ENCODE measurements at regions not wholly inside any gene's neighbourhood (a gene's known extent, or its start where the extent isn't known, plus 50 kb on each side); places are given as distances from the start of the nearest gene placed in this dataset.
A peak's percentile ranks its signal among the peaks of the same experiment; 100 is the strongest.

DNA sequence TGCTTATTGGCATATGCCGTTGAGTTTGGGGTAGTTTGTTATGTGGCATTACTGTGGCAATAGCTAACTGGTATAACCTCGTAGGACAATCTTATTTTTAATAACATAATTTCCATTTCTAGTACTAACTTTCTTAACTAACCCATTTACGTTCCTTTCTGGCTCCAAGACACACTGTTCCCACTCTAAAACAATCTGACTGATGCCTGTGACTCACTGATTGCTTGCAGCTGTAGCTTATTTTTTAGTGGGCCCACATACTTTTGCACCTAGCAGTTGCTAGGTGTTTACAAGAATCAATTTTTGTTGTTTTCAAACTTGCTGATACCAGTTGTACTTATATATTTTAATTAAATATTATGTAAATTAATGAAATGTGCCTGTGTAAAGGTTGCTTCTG, 52.2 kb downstream of the FAT3 start:
- no peak for DNase-seq

DNA sequence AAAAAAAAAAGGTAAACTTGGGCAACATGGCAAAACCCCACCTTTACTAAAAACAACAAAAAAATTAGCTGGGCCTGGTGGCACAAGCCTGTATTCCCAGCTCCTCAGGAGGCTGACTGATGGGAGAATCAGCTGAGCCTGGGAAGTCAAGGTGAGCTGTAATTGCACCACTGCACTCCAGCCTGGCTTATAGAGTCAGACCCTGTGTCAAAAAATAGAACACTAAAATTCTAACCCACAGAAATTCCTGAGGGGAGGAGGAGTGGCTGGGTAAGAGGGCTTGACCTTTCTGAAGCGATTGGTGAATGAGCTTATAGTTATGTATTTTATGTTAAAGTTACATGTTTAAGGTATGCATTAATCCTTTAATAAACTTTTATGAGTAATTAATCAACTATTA, 53.3 kb downstream of the FAT3 start:
- no peak for DNase-seq

DNA sequence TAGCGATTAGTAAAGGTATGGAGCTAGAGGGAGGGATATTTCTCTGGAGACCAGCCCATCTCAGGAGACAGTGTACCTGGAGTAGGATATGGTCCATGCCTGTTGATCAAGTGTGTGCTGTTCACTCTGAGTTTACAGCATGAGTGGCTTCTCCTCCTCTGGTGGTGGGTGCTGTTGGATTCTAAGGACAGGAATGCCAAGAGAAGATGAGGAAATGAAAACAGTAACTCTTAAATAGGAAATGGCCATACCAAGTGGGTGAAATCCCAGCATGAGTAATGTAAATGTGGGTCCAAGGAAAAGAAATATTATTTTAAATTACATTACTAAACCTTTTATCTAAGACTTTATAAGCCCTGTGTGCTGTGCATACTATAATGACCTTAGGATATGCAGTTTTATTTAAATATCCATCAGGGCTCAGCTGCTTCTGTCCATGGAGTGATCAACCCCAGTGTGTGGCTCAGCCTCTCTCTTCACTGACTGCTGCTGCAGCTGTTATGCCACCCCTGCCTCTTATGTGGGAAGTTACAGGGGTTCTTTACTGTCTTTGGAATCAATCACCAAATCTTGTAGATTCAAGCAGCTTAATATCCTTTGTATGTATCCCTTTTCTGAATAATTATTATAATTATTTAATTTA, 54.3 kb downstream of the FAT3 start:
- DNase-seq = no peak

DNA sequence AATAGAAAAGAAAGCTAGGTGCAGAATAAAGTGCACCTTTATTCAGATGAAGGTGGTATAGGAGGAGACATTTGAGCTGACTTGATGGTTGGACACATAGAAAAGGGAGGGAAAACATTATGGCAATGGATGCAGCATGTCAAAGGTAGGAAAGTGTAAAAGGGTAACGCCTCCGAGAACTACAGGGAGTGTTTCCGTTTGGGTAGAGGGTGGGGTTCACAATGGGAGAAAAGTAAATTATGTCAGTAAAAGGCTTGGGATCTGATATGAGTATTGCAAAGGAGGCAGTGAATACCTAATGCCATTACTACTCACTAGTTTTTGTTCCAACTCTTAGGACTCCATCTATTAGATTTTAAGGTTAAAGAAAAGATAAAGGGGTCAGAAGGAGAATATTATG, 59.5 kb downstream of the FAT3 start:
- DNase-seq = no peak

DNA sequence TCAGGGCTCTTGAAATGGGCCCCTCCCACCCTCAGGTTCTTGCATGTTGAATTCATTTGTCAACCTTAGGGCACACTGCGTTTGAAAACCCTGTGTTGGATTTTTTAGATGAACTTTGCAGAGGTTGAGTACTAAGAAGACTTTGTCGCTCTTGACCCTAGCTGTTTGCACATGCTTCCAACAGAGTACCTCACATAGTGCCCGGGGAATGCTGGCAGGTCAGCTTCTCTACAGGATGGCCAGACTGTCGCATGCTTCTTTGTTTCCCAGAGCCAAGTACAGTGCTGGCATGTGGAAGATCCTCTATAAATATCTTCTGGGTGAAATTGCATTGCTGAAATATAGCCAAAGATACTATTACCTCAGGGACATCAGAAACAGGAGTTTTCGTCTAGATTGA, 59.9 kb downstream of the FAT3 start:
- no peak for DNase-seq

DNA sequence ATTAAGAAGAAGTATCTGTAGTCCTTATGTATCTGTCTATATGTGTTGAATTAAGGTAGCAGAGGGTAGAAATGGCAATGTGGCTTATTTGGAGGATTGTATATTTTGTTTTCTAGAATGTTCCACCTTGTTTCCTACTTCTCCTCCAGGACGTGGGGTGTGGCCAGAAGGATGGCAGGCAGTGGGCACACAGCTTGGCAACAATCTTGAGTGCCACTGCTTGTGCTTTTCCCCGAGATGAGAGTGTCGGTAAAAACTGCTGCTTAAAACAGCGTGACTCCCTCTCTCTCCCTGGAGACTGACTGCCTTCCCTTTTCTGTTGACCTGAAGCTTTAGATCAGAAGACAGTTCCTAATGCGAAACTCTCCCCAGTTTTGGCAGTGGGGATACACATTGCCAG, 61.2 kb downstream of the FAT3 start:
- no peak for DNase-seq

DNA sequence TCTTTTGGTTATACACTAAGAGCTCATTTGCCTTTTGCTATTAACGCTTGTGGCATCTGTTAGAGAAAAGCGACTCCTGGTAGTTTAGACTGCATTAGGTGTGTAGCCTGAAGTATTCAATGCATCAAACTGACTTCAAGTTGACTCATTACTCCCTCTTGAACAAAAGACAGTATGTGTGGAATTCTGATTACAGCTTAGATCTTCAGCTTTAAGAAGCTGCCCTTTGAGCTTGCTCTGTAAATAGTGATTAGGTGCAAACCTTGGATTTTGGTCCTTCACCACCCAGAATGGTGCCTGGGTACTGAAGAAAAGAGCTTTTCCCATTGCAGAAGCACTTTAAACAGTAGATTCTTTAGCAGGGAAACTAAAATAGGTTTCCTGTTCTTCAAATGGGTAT, 62.1 kb downstream of the FAT3 start:
- DNase-seq = peak; percentile 47

DNA sequence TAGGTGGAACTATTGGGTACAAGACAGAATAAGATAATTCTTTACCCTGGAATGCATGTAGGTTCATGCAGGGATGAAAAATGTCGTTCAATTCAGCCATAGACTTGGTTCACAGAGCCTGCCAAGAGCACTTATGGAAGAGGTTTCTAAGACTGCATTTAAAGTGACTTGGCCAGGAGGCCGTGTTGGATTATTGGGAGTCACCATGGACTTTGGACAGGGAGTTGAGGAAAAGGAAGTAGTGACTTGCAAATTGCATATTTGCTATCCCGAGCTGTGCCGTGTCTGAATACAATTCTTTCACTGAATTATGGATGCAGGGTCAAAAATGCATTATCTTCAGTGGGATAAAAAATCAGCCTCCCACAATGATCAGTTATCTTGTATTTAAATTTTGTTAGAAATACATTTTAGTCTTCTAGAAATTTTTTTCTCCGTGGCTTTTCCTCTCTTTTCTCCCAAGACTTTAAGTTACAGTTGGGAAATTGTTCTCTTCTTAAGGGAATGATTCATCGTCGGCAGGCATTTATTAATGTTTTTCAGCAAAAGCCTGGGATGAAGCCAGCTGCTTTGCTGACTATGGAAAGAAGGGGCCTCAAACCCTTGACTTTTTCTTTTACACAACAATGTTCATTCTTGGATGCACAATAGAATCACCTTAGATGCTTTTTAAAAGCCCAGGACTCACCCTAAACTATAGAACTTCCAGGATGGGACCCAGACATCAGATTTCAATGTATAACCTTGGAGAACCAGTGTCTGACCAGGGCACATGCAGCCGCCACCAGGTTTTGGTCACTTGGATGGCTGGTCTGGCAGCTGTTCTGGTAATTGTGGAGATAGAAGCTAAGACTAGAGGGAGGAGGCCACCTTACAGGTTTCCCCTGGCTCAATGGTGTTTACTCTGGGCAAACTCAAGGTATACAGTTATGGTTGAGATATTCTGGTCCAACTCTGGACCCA, 70.8 kb downstream of the FAT3 start:
- no peak for DNase-seq

DNA sequence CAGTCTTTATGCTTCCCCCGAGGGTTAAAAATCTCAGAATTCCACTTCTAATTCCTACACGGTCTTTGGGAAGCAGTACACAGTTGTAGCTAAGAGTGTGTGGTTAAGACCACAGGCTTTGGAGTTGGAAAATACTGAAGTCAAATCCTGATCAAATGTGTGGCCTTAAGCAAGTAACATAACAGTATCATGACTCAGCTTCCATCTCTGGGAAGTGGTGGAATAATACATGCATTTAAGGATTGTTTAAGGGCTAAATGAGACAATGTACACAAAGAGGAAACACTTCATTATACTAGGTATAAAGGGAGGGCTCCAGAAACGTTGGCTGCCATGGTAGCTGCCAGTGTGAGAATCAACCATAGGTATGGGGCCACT, 71.5 kb downstream of the FAT3 start:
- peak; percentile 38 for DNase-seq

DNA sequence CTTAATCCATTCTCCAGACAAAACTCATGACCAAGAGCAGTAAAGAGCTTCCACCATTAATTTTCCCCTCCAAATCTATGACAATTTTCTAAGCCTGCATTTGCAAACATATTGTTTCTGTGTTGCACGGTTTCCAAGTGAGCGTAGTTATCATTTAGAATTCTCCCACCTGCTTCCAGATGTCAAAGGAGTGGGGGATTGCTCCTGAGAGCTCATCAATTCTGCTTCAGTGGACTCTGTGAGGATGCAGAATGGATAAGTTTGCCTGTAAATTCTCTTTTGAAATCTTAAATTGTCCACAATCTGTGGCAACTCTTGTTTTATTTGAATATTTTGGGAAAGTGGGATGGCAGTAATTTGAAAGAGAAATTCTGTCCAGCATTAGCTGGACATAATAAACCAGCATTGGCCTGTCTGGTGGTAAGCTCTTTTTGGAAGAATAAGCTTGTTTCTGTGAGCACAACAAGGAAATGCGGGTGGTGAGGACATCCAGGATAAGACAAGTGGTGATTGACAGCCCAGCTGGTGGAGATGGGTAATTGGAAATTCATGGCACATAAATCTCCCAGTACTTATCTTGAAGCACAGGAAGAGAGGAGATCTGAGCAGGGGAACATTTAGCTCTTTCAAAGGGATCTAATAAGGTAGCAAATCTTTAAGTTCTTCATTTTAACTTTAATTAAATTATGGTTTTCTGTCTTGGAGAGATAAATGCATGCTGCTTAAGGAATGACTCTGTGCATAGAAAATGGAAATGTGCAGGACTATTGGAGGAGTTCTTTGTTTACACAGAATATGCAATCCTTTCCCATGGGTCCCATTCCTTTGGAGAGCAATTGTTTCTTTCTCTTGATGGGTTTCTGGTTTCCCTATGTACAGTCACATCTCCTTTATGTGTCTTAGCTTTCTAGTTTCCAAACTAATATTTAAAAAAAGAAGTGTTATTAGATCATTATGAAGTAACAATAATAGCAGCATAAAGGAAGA, 73.2 kb downstream of the FAT3 start:
- DNase-seq = peak; percentile 51

DNA sequence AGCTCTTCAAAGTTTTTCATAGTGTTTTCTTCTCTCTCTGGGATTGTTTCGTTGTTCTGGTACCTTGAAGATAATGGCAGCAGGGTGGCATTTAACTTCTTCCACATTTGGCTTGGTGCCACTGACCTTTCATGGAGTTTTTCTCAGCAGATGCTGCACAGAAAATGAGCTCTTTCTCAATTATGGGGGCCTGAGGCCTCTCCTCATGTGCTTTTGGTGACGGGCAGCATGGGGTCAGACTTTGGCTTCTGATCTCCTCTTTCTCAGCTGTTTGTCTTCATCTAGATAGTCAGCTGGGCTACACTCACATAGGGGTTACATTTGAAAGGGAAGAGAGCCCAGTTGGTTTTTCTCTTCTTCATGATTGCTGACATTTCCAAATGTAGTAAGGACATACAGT, 76.3 kb downstream of the FAT3 start:
- DNase-seq = peak; percentile 98

DNA sequence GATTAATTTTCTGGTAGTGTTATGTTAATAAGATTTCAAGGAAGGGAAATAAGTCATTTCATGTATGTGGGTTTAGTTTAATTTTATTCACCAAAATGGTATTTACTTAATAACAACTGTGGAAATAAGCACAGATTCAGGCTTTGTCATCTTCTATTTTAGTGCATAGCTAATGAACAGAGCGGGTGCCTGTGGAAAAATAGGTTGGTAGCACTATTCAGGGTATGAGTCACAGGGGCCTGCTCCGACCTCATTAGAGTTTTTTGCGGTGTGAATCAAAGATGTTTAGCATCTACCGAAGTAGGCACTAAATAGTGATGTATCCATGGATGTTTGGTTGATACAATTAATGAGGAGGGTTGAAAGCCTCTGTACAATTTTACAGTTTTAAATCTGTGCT, 78.2 kb downstream of the FAT3 start:
- DNase-seq = no peak

DNA sequence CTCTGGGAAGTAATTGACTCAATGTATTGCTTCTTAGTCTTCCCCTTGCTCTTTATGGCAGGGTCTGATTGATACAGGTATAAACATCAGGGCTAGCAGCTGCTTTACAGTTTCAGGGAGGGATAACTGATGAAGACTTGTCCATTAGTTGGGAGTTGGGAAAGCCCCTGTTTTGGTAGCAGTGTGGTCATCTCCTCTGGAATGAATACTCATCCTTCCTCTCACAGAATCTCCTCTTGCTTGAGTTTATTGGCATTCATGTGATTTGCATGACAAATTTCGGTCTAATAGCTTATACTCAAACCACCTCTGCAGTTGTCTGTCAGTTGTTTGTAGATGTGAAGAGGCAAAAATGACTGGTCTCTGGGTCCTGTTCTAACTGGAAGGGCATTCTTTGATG, 79.7 kb downstream of the FAT3 start:
- no peak for DNase-seq

DNA sequence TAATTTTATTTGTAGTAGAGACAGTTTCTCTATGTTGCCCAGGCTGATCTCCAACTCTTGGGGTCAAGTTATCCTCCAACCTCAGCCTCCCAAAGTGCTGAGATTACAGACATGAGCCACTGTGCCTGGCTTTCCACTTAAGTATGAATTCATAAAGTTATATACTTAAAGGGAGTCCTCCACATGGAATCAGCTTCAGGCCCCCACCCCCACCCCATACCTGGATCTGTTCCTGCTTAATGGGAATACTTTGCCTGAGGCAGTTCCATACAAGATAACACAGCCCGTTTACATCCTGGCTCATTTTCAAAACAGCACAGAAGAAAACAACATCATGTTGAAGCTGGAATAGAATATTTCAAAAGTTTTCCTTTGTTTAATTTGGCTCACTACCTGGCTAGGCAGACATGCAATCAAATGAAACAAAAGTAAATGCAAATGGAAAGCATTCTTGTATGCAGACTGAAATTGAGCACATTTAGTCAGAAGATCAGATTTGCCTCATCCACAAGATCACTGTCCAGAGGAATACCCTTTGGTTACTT, 82.4 kb downstream of the FAT3 start:
- DNase-seq = peak; percentile 90

DNA sequence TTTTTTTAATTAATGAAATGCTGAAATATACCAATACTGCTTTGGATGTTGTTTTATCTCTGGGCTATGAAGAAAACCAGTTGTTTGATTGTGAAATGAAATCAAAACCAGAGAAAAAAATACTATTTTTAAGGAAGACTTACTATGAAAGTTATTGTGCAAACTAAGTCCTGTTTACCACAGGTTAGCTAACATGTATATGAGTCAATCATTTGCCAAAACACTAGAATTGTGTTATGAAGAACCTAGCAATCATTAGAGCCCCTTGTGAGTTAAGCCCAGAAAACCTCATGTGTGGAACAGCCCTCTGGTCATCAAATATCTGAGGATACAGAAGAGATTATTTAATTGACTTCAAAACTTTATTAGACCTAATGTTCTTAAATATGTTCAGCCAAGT, 83.7 kb downstream of the FAT3 start:
- no peak for DNase-seq

DNA sequence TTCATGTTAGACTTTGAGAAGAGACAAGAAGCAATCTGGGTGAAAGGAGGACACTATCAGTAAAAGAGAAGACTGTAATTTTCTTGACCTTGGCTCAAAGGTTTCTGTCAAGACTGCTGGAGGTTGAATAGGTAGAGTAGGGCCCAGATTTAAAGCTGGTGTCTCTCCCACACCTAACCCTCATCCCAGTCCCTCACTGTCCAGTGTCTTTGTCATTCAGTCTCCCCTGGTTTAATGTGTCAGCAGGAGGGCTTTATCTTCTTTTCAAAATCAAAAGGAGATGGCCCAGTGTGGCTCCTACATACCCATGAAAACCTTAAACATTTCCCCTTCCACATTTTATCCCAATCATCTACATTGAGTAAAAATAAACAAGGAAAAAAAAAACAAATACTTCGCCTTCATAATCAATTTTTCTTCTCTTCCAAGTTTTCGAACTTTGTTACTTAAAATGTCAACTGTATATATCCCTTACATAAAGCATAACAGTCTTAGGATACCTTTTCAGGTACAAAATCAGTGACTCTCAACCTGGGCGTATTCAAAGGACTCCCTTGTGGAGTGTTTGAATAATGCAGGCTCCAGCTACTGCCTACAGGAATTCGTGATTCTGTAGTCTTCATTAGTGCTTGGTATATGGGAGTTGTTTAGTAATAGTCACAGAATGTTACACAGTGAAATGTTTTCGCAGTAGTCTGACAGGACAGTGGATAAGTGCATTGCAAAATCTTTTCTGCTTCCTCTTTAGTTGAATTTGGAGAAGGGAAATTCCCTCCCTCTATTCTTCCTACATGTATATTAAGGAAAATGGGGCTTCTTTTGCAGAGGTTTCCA, 87.2 kb downstream of the FAT3 start:
- DNase-seq = peak; percentile 45

DNA sequence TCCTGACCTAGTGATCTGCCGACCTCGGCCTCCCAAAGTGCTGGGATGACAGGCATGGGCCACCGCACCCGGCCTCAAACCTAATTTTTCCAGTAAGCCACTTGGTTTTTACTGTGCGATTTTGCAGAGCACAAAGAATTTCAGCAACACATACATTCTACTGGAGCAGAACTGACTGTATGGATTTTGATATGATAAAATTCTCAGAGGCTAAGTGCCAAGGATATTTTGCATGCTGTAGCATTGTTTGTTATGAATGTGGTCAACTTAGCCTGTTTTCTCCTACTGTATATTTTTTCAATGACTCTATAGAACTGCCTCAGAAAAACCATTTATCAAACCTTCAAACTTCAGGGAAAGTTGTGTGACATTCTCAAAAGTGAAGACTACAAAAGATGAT, 89.2 kb downstream of the FAT3 start:
- DNase-seq = no peak

DNA sequence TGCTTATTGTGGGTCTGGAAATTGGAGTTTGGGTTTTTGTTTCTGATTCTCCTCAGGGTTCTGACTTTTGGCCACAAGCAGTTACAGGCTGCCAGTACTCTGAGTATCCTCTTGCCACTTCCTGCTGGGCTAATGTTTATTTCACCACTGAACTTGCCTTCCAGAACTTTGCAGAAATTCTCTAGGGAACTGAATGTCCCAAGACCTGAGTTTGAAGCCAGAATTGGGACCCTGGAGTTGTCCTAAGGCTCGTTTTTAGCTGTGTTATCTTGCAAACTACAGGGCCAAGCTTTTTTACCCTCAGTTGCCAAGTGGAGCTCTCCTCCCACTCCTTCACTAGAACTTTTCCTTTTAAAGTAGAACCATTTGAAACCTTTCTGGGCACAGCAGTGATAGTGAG, 89.9 kb downstream of the FAT3 start:
- peak; percentile 39 for DNase-seq

DNA sequence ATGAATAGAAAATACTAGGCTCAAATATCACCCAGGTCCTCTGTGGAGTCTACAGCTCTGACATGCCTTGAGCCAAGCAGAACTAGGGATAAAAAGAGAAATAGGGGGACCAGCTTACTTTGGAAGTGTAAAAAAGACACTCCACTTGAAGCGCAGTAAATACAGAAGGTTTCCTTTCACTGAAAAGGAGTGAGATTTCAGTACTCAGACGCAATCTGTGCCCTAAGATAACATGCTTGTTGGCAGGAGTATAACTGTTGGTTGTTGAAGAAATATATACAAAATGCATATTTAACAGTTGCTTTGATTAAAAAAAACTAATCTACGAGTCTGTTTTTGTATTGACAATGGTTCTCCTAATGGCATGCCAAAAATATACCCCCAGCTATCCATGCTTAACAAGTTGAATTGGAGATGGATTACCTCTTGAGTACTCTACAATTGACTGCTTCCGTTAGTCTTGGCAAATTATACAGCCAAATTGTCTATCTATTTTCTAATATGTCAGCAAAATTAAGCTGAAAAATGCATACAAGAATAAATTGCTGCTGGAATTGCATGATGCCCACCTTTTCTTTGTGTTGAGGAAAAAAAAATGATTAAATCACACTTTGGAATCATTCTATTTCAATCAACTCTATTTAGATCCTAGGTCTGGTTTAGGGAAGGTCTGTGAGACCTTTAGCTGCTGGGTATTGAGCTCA, 91.6 kb downstream of the FAT3 start:
- no peak for DNase-seq

DNA sequence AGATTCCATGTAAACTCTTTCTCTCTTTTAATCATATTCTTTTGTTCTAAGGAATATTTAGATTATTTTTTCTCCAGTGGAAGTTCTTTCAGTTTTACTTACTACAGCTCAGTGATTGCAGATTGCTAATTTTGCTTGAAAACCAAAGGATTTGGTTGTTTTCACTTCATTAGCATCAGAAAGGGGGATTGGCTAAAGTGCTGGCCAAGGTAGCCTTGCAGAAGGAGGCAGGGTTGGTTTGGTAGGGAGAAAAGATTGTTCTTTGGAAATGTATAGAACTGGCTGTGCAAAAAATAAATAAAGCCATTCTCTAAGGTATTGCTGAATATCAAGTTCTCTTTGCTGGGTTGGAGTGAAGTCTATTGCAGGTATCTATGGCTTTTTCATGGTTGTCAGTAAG, 92.6 kb downstream of the FAT3 start:
- DNase-seq = no peak

DNA sequence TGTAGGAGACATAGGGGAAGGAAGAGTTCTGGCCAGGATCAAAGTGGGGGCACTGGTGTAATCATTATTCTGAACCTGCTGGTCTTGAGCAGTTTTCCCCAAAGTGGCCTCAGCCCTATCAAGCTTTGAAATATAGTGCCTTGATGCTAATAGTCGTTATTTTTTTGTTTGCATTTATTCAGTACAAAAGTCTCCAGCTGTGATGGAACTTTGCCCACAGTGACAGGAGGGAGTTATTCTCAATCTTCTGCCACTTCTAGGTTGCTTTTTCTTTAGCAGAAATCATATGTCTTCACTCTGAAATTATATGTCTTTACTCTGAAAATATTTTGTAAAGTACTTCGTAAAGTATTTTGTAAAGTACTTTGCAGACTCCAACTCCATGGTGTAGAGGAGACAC, 93.1 kb downstream of the FAT3 start:
- DNase-seq = peak; percentile 84

All from NCI-H69 (cell line).